ENCODE measurements at regions not wholly inside any gene's neighbourhood (a gene's known extent, or its start where the extent isn't known, plus 50 kb on each side); places are given as distances from the start of the nearest gene placed in this dataset.

DNA sequence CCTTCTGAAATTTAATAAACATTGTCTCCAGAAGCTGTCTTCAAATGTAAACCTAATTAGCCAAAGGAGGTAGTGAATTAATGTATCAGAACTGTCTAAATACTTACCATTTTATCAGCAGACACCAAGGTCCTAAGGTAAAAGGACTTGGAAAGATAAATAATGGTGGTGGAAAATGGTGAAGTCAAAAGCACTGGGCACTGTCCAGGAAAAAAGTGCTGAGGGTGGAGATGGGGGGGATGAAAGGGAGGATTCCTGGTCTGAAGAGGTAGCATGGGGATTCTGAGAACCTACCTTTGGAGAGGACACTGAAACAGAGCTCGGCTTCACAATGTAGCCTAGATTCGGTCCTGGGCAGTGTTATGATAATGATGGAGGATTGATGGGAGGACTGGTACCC lies 149.0 kb upstream of the DPH6 start:
- TF ChIP-seq, protein P1, sequence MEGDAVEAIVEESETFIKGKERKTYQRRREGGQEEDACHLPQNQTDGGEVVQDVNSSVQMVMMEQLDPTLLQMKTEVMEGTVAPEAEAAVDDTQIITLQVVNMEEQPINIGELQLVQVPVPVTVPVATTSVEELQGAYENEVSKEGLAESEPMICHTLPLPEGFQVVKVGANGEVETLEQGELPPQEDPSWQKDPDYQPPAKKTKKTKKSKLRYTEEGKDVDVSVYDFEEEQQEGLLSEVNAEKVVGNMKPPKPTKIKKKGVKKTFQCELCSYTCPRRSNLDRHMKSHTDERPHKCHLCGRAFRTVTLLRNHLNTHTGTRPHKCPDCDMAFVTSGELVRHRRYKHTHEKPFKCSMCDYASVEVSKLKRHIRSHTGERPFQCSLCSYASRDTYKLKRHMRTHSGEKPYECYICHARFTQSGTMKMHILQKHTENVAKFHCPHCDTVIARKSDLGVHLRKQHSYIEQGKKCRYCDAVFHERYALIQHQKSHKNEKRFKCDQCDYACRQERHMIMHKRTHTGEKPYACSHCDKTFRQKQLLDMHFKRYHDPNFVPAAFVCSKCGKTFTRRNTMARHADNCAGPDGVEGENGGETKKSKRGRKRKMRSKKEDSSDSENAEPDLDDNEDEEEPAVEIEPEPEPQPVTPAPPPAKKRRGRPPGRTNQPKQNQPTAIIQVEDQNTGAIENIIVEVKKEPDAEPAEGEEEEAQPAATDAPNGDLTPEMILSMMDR (IDR thresholded peaks at IDR 0.05; ENCODE audit: unreplicated experiment), result no peak
- H3K4me1 Mint-ChIP-seq (ENCODE audit: insufficient read depth, unreplicated experiment), result peaks cover 46% of the 10 kb centered on the region
- POLR2A ChIA-PET, result no interaction called here

DNA sequence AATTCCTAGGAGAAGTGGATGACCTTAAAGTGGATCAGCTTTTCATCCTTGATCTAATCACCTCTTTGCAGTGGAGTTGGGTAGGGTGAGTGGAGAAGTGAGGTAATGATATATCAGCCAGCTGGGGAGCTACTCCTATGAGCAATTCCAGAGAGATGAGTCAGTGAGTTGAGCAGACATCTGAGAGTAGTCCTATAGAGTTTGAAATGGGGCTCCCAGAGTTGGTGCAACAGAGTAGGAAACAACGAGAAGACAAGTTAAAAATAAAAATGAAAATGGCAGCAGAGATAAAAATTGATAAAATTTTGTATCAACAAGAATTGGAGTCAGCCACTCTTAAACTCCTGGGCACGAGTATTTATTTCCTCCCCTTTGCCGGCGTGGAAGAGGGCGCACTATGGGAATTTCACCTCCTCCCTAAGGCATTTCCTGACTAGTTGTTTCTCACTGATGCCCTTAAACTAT lies 150.8 kb upstream of the DPH6 start:
- H3K4me3 Mint-ChIP-seq (ENCODE audit: unreplicated experiment), result peak overlapping the region; percentile 35
- H3K27me3 Mint-ChIP-seq (ENCODE audit: insufficient read depth, unreplicated experiment), result no peaks in the 10 kb centered on the region
- CTCF ChIA-PET, result interaction anchor here (0.5 to 3.3 kb wide), 12 partner anchors 9 to 1431 kb away, joined by 3 to 13 read pairs (median 4); no protein-coding TSS in a partner anchor
- H3K27ac Mint-ChIP-seq (ENCODE audit: low read depth, unreplicated experiment), result peak overlapping the region; percentile 40
- peak; percentile 83 for DNase-seq (ENCODE audit: unreplicated experiment)
- BruUV-seq (replicated peaks), result no TSS peak
- H3K9me3 Mint-ChIP-seq (ENCODE audit: unreplicated experiment), result no peaks in the 10 kb centered on the region
- POLR2A ChIA-PET, result interaction anchor here (0.9 to 1.8 kb wide), 8 partner anchors 12 to 177 kb away, joined by 3 to 8 read pairs (median 3); partner anchors contain the start of gene DPH6
- intact Hi-C loops (cut with micrococcal nuclease), result loop anchor here (5.0 to 10.0 kb wide), 2 partner anchors 72 to 154 kb away; no protein-coding TSS in a partner anchor
- peaks cover 33% of the 10 kb centered on the region for H3K4me1 Mint-ChIP-seq (ENCODE audit: insufficient read depth, unreplicated experiment)
- H3K36me3 Mint-ChIP-seq (ENCODE audit: insufficient read depth, unreplicated experiment), result no peaks in the 10 kb centered on the region
- TF ChIP-seq, protein P1 (IDR thresholded peaks at IDR 0.05; ENCODE audit: unreplicated experiment), result no peak

More for the DNA sequence above, 149.0 kb upstream of the DPH6 start:
- no peak for DNase-seq (ENCODE audit: unreplicated experiment)
- H3K27ac Mint-ChIP-seq (ENCODE audit: low read depth, unreplicated experiment), result no peak overlapping the region
- intact Hi-C loops (cut with micrococcal nuclease), result loop anchor here (5.0 to 10.0 kb wide), 2 partner anchors 70 to 153 kb away; no protein-coding TSS in a partner anchor
- BruUV-seq (replicated peaks), result no TSS peak
- CTCF ChIA-PET, result no interaction called here
- H3K27me3 Mint-ChIP-seq (ENCODE audit: insufficient read depth, unreplicated experiment), result no peaks in the 10 kb centered on the region
- no peak overlapping the region for H3K4me3 Mint-ChIP-seq (ENCODE audit: unreplicated experiment)
- H3K36me3 Mint-ChIP-seq (ENCODE audit: insufficient read depth, unreplicated experiment), result no peaks in the 10 kb centered on the region
- H3K9me3 Mint-ChIP-seq (ENCODE audit: unreplicated experiment), result no peaks in the 10 kb centered on the region

- H3K27ac Mint-ChIP-seq (ENCODE audit: low read depth, unreplicated experiment), result peak overlapping the region; percentile 40
- POLR2A ChIA-PET, result interaction anchor here (0.6 to 1.8 kb wide), 6 partner anchors 11 to 199 kb away, joined by 3 to 8 read pairs (median 3); partner anchors contain the start of gene DPH6
- H3K4me3 Mint-ChIP-seq (ENCODE audit: unreplicated experiment), result peak overlapping the region; percentile 32
- H3K36me3 Mint-ChIP-seq (ENCODE audit: insufficient read depth, unreplicated experiment), result no peaks in the 10 kb centered on the region
- BruUV-seq (replicated peaks), result no TSS peak
- CTCF ChIA-PET, result interaction anchor here (0.6 to 3.3 kb wide), 12 partner anchors 10 to 1213 kb away, joined by 3 to 13 read pairs (median 4); no protein-coding TSS in a partner anchor
- TF ChIP-seq, protein P1 (IDR thresholded peaks at IDR 0.05; ENCODE audit: unreplicated experiment), result no peak
- H3K9me3 Mint-ChIP-seq (ENCODE audit: unreplicated experiment), result no peaks in the 10 kb centered on the region
- no peaks in the 10 kb centered on the region for H3K27me3 Mint-ChIP-seq (ENCODE audit: insufficient read depth, unreplicated experiment)
- peaks cover 33% of the 10 kb centered on the region for H3K4me1 Mint-ChIP-seq (ENCODE audit: insufficient read depth, unreplicated experiment)
- intact Hi-C loops (cut with micrococcal nuclease), result loop anchor here (5.0 to 10.0 kb wide), 2 partner anchors 73 to 155 kb away; no protein-coding TSS in a partner anchor
- DNase-seq (ENCODE audit: unreplicated experiment), result peak; percentile 25
Measured at GRCh38 chr15:35697549-35698299, 151.8 kb upstream of the DPH6 start.

GRCh38 chr15:35698331-35698730 lies 152.4 kb upstream of the DPH6 start:
- TF ChIP-seq, protein P1 (IDR thresholded peaks at IDR 0.05; ENCODE audit: unreplicated experiment), result no peak
- peak overlapping the region; percentile 40 for H3K27ac Mint-ChIP-seq (ENCODE audit: low read depth, unreplicated experiment)
- H3K9me3 Mint-ChIP-seq (ENCODE audit: unreplicated experiment), result no peaks in the 10 kb centered on the region
- no peak for DNase-seq (ENCODE audit: unreplicated experiment)
- H3K27me3 Mint-ChIP-seq (ENCODE audit: insufficient read depth, unreplicated experiment), result no peaks in the 10 kb centered on the region
- BruUV-seq (replicated peaks), result no TSS peak
- peaks cover 29% of the 10 kb centered on the region for H3K4me1 Mint-ChIP-seq (ENCODE audit: insufficient read depth, unreplicated experiment)
- peak overlapping the region; percentile 32 for H3K4me3 Mint-ChIP-seq (ENCODE audit: unreplicated experiment)
- CTCF ChIA-PET, result interaction anchor here (0.6 to 3.3 kb wide), 4 partner anchors 14 to 1212 kb away, joined by 3 to 13 read pairs (median 4); no protein-coding TSS in a partner anchor
- intact Hi-C loops (cut with micrococcal nuclease), result loop anchor here (5.0 to 10.0 kb wide), 2 partner anchors 74 to 156 kb away; no protein-coding TSS in a partner anchor
- H3K36me3 Mint-ChIP-seq (ENCODE audit: insufficient read depth, unreplicated experiment), result no peaks in the 10 kb centered on the region
- POLR2A ChIA-PET, result interaction anchor here (0.6 kb wide), 1 partner anchor 167 kb away, joined by 3 read pairs; no protein-coding TSS in a partner anchor

All from MCF 10A (cell line).